ENCODE measurements at regions not wholly inside any gene's neighbourhood (a gene's known extent, or its start where the extent isn't known, plus 50 kb on each side); places are given as distances from the start of the nearest gene placed in this dataset.
"Not testable (repeated sequence)": the region's sequence is repeated elsewhere in the genome, so short reads cannot be mapped to it uniquely, and the experiment has no call there.

- Histone ChIP-seq H3K4me3 (ENCODE audit: low read length in 2 of 2) (no peak overlapping the region), H3K4me1 (ENCODE audit: control insufficient read depth in 2 of 2, insufficient read depth in 2 of 2, low read length in 2 of 2) (no peaks in the 10 kb centered on the region), H3K9ac (ENCODE audit: low read depth in 1 of 2, low read length in 2 of 2) (no peak overlapping the region), H3K9me3 (ENCODE audit: control insufficient read depth in 2 of 2, low read length in 2 of 2) (no peaks in the 10 kb centered on the region), H3K27me3 (ENCODE audit: control insufficient read depth in 2 of 2, insufficient read depth in 2 of 2, low read length in 2 of 2) (no peaks in the 10 kb centered on the region), H3K36me3 (ENCODE audit: control insufficient read depth in 2 of 2, insufficient read depth in 2 of 2, low read length in 2 of 2) (no peaks in the 10 kb centered on the region), H3K27ac (ENCODE audit: low read depth in 2 of 2, low read length in 2 of 2) (no peak overlapping the region)
Observed at GRCh38 chr18:55738483-55739114, 150.6 kb upstream of the TCF4 start.

- H3K9me3 ChIP-seq (ENCODE audit: control insufficient read depth in 2 of 2, low read length in 2 of 2), result no peaks in the 10 kb centered on the region
- H3K36me3 ChIP-seq (ENCODE audit: control insufficient read depth in 2 of 2, insufficient read depth in 2 of 2, low read length in 2 of 2), result no peaks in the 10 kb centered on the region
Observed at GRCh38 chr18:55737781-55738468, 149.9 kb upstream of the TCF4 start.

GRCh38 chr18:55737266-55737665 lies 149.3 kb upstream of the TCF4 start:
- peaks cover 0 to 3% of the 10 kb centered on the region in 2 donors for H3K9me3 ChIP-seq (ENCODE audit: control insufficient read depth in 2 of 2, low read length in 2 of 2)
- H3K27ac ChIP-seq (ENCODE audit: low read depth in 2 of 2, low read length in 2 of 2), result no peak overlapping the region
- no peak overlapping the region for H3K9ac ChIP-seq (ENCODE audit: low read depth in 1 of 2, low read length in 2 of 2)

More at GRCh38 chr18:55737781-55738468, 149.9 kb upstream of the TCF4 start:
- Histone ChIP-seq H3K4me1 (ENCODE audit: control insufficient read depth in 2 of 2, insufficient read depth in 2 of 2, low read length in 2 of 2) (no peaks in the 10 kb centered on the region), H3K9ac (ENCODE audit: low read depth in 1 of 2, low read length in 2 of 2) (no peak overlapping the region), H3K4me3 (ENCODE audit: low read length in 2 of 2) (no peak overlapping the region), H3K27ac (ENCODE audit: low read depth in 2 of 2, low read length in 2 of 2) (no peak overlapping the region), H3K27me3 (ENCODE audit: control insufficient read depth in 2 of 2, insufficient read depth in 2 of 2, low read length in 2 of 2) (no peaks in the 10 kb centered on the region)

GRCh38 chr18:55735969-55736368 lies 148.0 kb upstream of the TCF4 start:
- Histone ChIP-seq H3K9me3 (ENCODE audit: control insufficient read depth in 2 of 2, low read length in 2 of 2) (peaks cover 0 to 3% of the 10 kb centered on the region in 2 donors), H3K4me1 (ENCODE audit: control insufficient read depth in 2 of 2, insufficient read depth in 2 of 2, low read length in 2 of 2) (no peaks in the 10 kb centered on the region), H3K9ac (ENCODE audit: low read depth in 1 of 2, low read length in 2 of 2) (no peak overlapping the region), H3K4me3 (ENCODE audit: low read length in 2 of 2) (no peak overlapping the region), H3K27me3 (ENCODE audit: control insufficient read depth in 2 of 2, insufficient read depth in 2 of 2, low read length in 2 of 2) (no peaks in the 10 kb centered on the region), H3K36me3 (ENCODE audit: control insufficient read depth in 2 of 2, insufficient read depth in 2 of 2, low read length in 2 of 2) (no peaks in the 10 kb centered on the region), H3K27ac (ENCODE audit: low read depth in 2 of 2, low read length in 2 of 2) (no peak overlapping the region)

More at GRCh38 chr18:55737266-55737665, 149.3 kb upstream of the TCF4 start:
- H3K36me3 ChIP-seq (ENCODE audit: control insufficient read depth in 2 of 2, insufficient read depth in 2 of 2, low read length in 2 of 2), result no peaks in the 10 kb centered on the region
- no peaks in the 10 kb centered on the region for H3K27me3 ChIP-seq (ENCODE audit: control insufficient read depth in 2 of 2, insufficient read depth in 2 of 2, low read length in 2 of 2)
- H3K4me1 ChIP-seq (ENCODE audit: control insufficient read depth in 2 of 2, insufficient read depth in 2 of 2, low read length in 2 of 2), result no peaks in the 10 kb centered on the region
- no peak overlapping the region for H3K4me3 ChIP-seq (ENCODE audit: low read length in 2 of 2)

GRCh38 chr18:55735199-55735855 lies 147.3 kb upstream of the TCF4 start:
- no peaks in the 10 kb centered on the region for H3K36me3 ChIP-seq (ENCODE audit: control insufficient read depth in 2 of 2, insufficient read depth in 2 of 2, low read length in 2 of 2)
- no peak overlapping the region for H3K4me3 ChIP-seq (ENCODE audit: low read length in 2 of 2)
- H3K27me3 ChIP-seq (ENCODE audit: control insufficient read depth in 2 of 2, insufficient read depth in 2 of 2, low read length in 2 of 2), result no peaks in the 10 kb centered on the region
- H3K9me3 ChIP-seq (ENCODE audit: control insufficient read depth in 2 of 2, low read length in 2 of 2), result peaks cover 0 to 3% of the 10 kb centered on the region in 2 donors
- H3K9ac ChIP-seq (ENCODE audit: low read depth in 1 of 2, low read length in 2 of 2), result no peak overlapping the region
- no peaks in the 10 kb centered on the region for H3K4me1 ChIP-seq (ENCODE audit: control insufficient read depth in 2 of 2, insufficient read depth in 2 of 2, low read length in 2 of 2)
- no peak overlapping the region for H3K27ac ChIP-seq (ENCODE audit: low read depth in 2 of 2, low read length in 2 of 2)

GRCh38 chr18:55732227-55733106 lies 144.5 kb upstream of the TCF4 start:
- H3K4me1 ChIP-seq (ENCODE audit: control insufficient read depth in 2 of 2, insufficient read depth in 2 of 2, low read length in 2 of 2), result no peaks in the 10 kb centered on the region
- H3K4me3 ChIP-seq (ENCODE audit: low read length in 2 of 2), result no peak overlapping the region
- H3K9me3 ChIP-seq (ENCODE audit: control insufficient read depth in 2 of 2, low read length in 2 of 2), result peaks cover 0 to 3% of the 10 kb centered on the region in 2 donors
- H3K27ac ChIP-seq (ENCODE audit: low read depth in 2 of 2, low read length in 2 of 2), result no peak overlapping the region
- H3K9ac ChIP-seq (ENCODE audit: low read depth in 1 of 2, low read length in 2 of 2), result no peak overlapping the region
- no peaks in the 10 kb centered on the region for H3K36me3 ChIP-seq (ENCODE audit: control insufficient read depth in 2 of 2, insufficient read depth in 2 of 2, low read length in 2 of 2)
- no peaks in the 10 kb centered on the region for H3K27me3 ChIP-seq (ENCODE audit: control insufficient read depth in 2 of 2, insufficient read depth in 2 of 2, low read length in 2 of 2)

- H3K27ac ChIP-seq (ENCODE audit: low read depth in 2 of 2, low read length in 2 of 2), result no peak overlapping the region
- no peaks in the 10 kb centered on the region for H3K27me3 ChIP-seq (ENCODE audit: control insufficient read depth in 2 of 2, insufficient read depth in 2 of 2, low read length in 2 of 2)
- H3K4me1 ChIP-seq (ENCODE audit: control insufficient read depth in 2 of 2, insufficient read depth in 2 of 2, low read length in 2 of 2), result no peaks in the 10 kb centered on the region
- no peak overlapping the region for H3K9ac ChIP-seq (ENCODE audit: low read depth in 1 of 2, low read length in 2 of 2)
- peaks cover 0 to 3% of the 10 kb centered on the region in 2 donors for H3K9me3 ChIP-seq (ENCODE audit: control insufficient read depth in 2 of 2, low read length in 2 of 2)
- no peak overlapping the region for H3K4me3 ChIP-seq (ENCODE audit: low read length in 2 of 2)
- H3K36me3 ChIP-seq (ENCODE audit: control insufficient read depth in 2 of 2, insufficient read depth in 2 of 2, low read length in 2 of 2), result no peaks in the 10 kb centered on the region
Observed at GRCh38 chr18:55731594-55732042, 143.6 kb upstream of the TCF4 start.

- not testable (repeated sequence) for H3K9ac ChIP-seq (ENCODE audit: low read depth in 1 of 2, low read length in 2 of 2); H3K36me3 ChIP-seq (ENCODE audit: control insufficient read depth in 2 of 2, insufficient read depth in 2 of 2, low read length in 2 of 2); H3K27ac ChIP-seq (ENCODE audit: low read depth in 2 of 2, low read length in 2 of 2); H3K9me3 ChIP-seq (ENCODE audit: control insufficient read depth in 2 of 2, low read length in 2 of 2); H3K4me3 ChIP-seq (ENCODE audit: low read length in 2 of 2); H3K27me3 ChIP-seq (ENCODE audit: control insufficient read depth in 2 of 2, insufficient read depth in 2 of 2, low read length in 2 of 2); H3K4me1 ChIP-seq (ENCODE audit: control insufficient read depth in 2 of 2, insufficient read depth in 2 of 2, low read length in 2 of 2)
Observed at GRCh38 chr18:55721006-55721405, 133.0 kb upstream of the TCF4 start.

- no peaks in the 10 kb centered on the region for H3K4me1 ChIP-seq (ENCODE audit: control insufficient read depth in 2 of 2, insufficient read depth in 2 of 2, low read length in 2 of 2)
- H3K27ac ChIP-seq (ENCODE audit: low read depth in 2 of 2, low read length in 2 of 2), result no peak overlapping the region
- H3K36me3 ChIP-seq (ENCODE audit: control insufficient read depth in 2 of 2, insufficient read depth in 2 of 2, low read length in 2 of 2), result no peaks in the 10 kb centered on the region
- H3K9ac ChIP-seq (ENCODE audit: low read depth in 1 of 2, low read length in 2 of 2), result no peak overlapping the region
- no peak overlapping the region for H3K4me3 ChIP-seq (ENCODE audit: low read length in 2 of 2)
- H3K27me3 ChIP-seq (ENCODE audit: control insufficient read depth in 2 of 2, insufficient read depth in 2 of 2, low read length in 2 of 2), result no peaks in the 10 kb centered on the region
- H3K9me3 ChIP-seq (ENCODE audit: control insufficient read depth in 2 of 2, low read length in 2 of 2), result peaks cover 2 to 7% of the 10 kb centered on the region in 2 donors
Observed at GRCh38 chr18:55713707-55714106, 125.7 kb upstream of the TCF4 start.
